NCI-H2196 treated with DMSO at 0.1 percent for 48 hours (cell line): ENCODE measurements at regions not wholly inside any gene's neighbourhood (a gene's known extent, or its start where the extent isn't known, plus 50 kb on each side); places are given as distances from the start of the nearest gene placed in this dataset.
"Not testable (repeated sequence)": the region's sequence is repeated elsewhere in the genome, so short reads cannot be mapped to it uniquely, and the experiment has no call there.

Experiments used
- DNase-seq: peaks from one replicate; lab custom pipeline; 2025; ENCODE audit not compliant: unreplicated experiment; lab: John Stamatoyannopoulos, UW

- no peak for DNase-seq
Observed at GRCh38 chr16:77060614-77061013, 130.4 kb upstream of the MON1B start.

- no peak for DNase-seq
Observed at GRCh38 chr16:77062878-77063675, 127.9 kb upstream of the MON1B start.

GRCh38 chr16:77063676-77064016, 127.3 kb upstream of the MON1B start:
- DNase-seq, result no peak

- DNase-seq, result no peak
Observed at GRCh38 chr16:77064037-77064436, 127.0 kb upstream of the MON1B start.

- no peak for DNase-seq
Observed at GRCh38 chr16:77066896-77067496, 124.0 kb upstream of the MON1B start.

- DNase-seq, result no peak
Observed at GRCh38 chr16:77067900-77068299, 123.1 kb upstream of the MON1B start.

GRCh38 chr16:77068402-77068801, 122.6 kb upstream of the MON1B start:
- no peak for DNase-seq

GRCh38 chr16:77069929-77070328, 121.1 kb upstream of the MON1B start:
- DNase-seq, result no peak

- no peak for DNase-seq
Observed at GRCh38 chr16:77070683-77071082, 120.3 kb upstream of the MON1B start.

GRCh38 chr16:77076839-77077238, 114.2 kb upstream of the MON1B start:
- no peak for DNase-seq

GRCh38 chr16:77077256-77077922, 113.6 kb upstream of the MON1B start:
- DNase-seq, result no peak

GRCh38 chr16:77085981-77086380, 105.0 kb upstream of the MON1B start:
- no peak for DNase-seq

- no peak for DNase-seq
Observed at GRCh38 chr16:77090062-77090461, 100.9 kb upstream of the MON1B start.

- no peak for DNase-seq
Observed at GRCh38 chr16:77093309-77093708, 97.7 kb upstream of the MON1B start.

GRCh38 chr16:77093999-77094398, 97.0 kb upstream of the MON1B start:
- no peak for DNase-seq

- no peak for DNase-seq
Observed at GRCh38 chr16:77111056-77111565, 79.9 kb upstream of the MON1B start.

- no peak for DNase-seq
Observed at GRCh38 chr16:77112746-77113145, 78.2 kb upstream of the MON1B start.

- DNase-seq, result no peak
Observed at GRCh38 chr16:77113835-77114234, 77.2 kb upstream of the MON1B start.

GRCh38 chr16:77114361-77114760, 76.6 kb upstream of the MON1B start:
- not testable (repeated sequence) for DNase-seq

GRCh38 chr16:77116856-77117255, 74.1 kb upstream of the MON1B start:
- DNase-seq, result no peak

GRCh38 chr16:77117707-77118106, 73.3 kb upstream of the MON1B start:
- no peak for DNase-seq

GRCh38 chr16:77131398-77131797, 59.6 kb upstream of the MON1B start:
- DNase-seq, result no peak
